NCI-H1417 treated with DMSO at 0.1 percent for 48 hours (cell line): ENCODE measurements at regions not wholly inside any gene's neighbourhood (a gene's known extent, or its start where the extent isn't known, plus 50 kb on each side); places are given as distances from the start of the nearest gene placed in this dataset.
"Not testable (repeated sequence)": the region's sequence is repeated elsewhere in the genome, so short reads cannot be mapped to it uniquely, and the experiment has no call there.

Source experiments
- DNase-seq: peaks from one replicate; lab custom pipeline; 2025; lab: John Stamatoyannopoulos, UW

DNA sequence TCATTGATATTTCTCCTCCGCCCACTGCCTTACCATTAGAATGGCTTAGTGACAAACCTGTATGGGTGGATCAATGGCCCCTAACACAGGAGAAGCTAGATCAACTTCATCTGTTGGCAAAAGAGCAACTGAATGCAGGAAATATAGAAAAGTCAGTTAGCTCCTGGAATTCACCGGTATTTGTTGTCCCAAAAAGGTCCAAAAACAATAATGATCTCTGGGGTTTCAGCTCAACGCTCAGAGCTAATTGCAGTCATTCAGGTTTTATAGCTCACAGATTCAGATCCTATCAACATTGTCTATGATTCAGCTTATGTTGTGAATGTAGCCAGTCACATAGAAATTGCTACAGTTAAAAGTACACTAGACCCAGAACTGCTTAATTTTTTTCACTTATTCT, 124.0 kb upstream of the ZCCHC13 start:
- no peak for DNase-seq

GRCh38 chrX:74179499-74179898, 124.5 kb upstream of the ZCCHC13 start:
- no peak for DNase-seq

DNA sequence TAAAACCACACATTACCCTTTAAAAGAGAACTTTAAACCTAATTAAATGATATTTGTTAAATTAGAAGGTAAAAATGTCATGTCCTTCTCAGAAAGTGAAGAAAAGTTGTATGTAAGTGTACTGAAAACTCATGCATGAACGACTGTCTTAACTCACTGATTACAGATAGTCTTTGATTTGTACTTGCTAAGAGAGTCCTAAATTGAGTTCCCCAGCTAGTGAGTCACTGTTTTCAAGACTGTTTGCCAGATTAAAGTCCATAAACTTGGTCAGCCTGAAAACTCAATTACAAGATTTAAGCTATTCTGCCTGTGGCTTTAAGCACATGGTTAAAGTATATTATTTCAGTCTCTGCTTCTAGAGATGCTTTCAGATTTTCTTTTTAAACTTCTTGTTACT, 124.9 kb upstream of the ZCCHC13 start:
- no peak for DNase-seq

DNA sequence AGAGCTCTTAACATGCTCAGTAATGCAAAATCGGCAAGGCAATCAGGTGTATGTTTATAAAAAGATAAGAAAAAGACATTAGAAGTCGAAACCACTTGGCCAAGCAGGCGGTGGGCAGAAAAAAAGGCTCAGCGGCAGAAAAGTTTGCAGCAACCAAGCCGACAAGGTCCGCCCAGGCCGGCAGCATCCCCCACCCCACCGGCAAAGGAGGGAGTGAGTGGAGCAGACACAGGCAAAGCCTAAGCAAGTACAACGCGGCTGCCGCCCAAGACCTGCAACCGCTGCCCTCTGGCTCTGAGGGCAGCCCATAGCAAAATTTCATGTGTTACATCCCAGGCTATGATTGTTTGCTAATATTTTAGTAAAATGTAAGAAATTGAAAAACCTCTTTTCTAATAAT, 125.4 kb upstream of the ZCCHC13 start:
- no peak for DNase-seq

GRCh38 chrX:74171465-74171864, 132.5 kb upstream of the ZCCHC13 start:
- DNase-seq = no peak

- DNase-seq = no peak
Measured at GRCh38 chrX:74162199-74162598, 141.8 kb upstream of the ZCCHC13 start.

DNA sequence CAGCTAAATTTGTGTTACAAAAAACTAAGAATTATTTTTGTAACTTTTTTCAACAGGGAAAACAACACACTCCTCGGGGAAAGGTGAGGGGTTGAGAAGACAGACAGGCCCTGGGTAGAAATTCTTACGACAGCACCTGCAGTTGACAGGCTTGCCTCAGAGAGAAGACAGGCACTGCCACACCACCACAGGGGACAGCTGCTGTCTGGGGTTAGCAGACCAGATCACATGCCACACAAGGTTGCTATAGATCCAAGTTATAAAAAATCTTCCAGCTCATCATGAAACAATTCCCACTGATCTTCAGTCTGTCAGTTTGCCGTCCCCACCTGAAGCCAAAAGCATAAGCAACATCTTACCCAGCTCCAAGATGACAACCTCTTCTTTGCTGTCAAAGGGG, 143.2 kb upstream of the ZCCHC13 start:
- no peak for DNase-seq

DNA sequence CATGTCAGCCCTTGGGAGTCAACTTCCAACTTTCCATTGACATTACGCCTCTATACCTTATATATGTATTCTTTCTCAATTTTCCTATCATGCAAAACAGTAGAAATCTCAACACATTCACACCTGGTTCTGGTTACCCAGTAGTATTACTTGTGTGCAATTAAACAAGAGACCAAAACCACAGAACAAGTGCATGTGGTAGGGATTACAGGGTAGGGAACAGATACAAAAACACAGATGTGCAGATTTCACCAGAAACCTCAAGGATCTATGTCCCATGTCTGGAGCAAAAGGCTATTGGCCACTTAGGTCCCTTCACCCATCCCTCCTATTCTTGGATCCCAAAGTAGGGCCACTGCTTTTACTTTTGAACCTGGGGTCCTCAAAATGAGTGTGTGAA, 143.6 kb upstream of the ZCCHC13 start:
- no peak for DNase-seq

GRCh38 chrX:74147439-74147838, 156.5 kb upstream of the ZCCHC13 start:
- no peak for DNase-seq

- no peak for DNase-seq
Measured at GRCh38 chrX:74138943-74139342, 165.0 kb upstream of the ZCCHC13 start.

- peak; percentile 2 for DNase-seq
Measured at GRCh38 chrX:74133156-74133796, 170.7 kb upstream of the ZCCHC13 start.

- no peak for DNase-seq
Measured at GRCh38 chrX:74132280-74132679, 171.7 kb upstream of the ZCCHC13 start.

DNA sequence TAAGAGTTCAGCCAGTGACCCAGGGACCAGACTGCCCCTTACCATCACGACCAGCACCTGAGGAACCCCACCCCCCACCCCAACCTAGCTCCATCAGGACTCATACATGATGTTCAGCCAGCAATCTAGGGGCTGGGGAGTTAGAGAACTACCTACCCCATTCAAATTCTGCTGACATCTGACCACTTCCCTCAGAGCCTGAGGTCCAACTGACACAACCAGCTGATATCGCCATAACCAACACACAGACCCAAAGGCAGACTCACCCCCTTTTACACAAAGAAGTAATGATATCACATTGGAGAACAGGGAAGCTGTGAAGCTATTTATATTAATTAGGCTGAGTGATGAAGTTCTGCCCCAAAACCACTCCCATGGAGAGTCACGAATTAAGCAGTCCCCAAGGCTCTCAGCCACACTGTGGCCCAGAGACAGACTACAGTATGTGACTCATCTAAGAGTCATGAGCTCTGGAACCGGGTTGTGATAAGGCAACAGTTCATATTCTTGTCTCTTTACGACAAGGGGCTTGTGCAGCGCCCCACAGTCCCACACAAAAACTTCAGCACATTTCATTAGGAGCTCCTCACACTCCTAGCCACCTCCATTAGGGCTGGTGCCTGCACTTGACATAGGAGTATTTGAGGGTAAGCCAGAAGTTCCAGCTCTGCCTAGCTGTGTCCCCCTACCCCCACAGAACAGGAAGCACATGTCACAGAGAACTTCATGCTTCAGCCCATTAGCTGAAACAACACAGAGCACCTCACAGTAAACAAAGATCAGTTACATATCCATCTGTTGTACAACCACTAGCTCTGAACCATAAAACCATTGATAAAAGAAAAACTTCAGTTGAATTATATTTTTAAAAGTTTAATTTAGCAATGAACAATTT, 184.7 kb upstream of the ZCCHC13 start:
- no peak for DNase-seq

DNA sequence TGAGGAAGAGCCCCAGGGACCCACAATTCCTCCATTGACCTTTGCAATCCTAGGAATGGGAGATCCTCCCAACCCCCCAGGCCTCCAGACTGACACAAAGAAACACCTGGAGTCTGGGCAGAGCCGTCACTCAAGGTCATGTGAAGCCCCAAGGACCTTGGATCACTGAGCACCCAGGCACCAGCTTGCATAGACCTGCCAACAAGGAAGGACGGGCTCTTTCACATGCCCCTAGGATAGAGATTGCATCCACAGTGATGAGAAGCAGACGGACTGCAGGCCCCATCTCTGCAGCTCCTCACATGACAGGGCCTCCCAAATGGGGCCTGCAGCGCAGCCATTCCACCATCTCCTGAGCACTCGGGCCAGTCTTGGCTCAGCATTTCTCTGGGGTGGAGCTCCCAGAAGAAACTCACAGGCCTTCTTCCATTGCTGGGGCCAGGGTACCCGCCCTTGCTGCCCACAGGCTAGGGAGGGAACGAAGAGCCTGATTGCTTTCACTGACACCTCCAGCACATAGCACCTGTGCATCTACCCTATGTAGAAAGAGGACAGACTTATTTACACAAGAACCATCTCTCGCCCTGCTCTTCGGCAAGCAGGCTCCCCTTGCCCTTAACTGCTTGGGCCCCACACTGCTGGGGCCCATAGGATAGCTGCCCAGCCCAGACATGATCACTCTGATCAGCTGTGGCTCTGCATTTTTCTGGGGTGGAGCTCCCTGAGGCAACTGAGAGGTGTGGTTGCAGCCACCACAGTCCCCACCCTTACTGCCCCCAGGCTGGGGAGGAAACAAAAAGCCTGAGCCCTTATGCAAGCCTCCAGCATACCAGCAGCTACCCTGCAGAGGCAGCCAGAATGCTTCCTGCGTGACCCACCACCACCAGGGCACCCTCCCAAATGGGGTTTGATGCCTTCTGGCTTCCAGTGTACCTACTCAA, 185.7 kb upstream of the ZCCHC13 start:
- DNase-seq = no peak

- no peak for DNase-seq
Measured at GRCh38 chrX:74111245-74111644, 192.7 kb upstream of the ZCCHC13 start.

GRCh38 chrX:74107666-74108065, 196.3 kb upstream of the ZCCHC13 start:
- no peak for DNase-seq

DNA sequence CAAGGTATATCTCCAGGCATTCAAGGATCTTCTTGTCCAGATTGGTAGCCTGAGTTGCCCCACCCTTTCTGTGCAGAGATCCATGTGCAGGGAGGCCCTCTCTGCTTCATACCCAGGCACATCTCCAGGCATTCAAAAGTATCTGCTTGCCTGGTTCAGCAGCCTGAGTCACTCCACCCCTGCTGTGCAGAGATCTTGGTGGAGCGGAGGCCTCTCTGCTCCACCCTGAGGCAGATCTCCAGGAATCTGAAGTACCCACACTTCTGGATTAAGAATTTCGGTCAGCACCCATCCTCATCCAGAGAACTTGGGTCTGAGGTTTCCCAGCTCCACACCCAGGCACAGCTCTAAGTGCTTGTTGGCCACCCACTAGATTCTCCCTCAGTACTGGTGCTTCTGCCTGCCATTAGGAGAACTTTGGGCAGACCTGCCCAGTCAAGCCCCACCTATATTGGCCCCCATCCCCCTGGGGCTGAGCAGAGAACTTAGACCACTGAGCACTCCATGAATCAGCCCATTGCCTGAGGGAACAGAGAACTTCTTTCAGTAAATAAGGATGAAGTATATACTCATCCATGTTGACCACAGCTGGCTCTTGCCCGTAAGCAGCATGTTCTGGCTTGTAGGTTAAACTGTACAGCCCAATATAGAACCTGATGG, 199.5 kb upstream of the ZCCHC13 start:
- DNase-seq = no peak

DNA sequence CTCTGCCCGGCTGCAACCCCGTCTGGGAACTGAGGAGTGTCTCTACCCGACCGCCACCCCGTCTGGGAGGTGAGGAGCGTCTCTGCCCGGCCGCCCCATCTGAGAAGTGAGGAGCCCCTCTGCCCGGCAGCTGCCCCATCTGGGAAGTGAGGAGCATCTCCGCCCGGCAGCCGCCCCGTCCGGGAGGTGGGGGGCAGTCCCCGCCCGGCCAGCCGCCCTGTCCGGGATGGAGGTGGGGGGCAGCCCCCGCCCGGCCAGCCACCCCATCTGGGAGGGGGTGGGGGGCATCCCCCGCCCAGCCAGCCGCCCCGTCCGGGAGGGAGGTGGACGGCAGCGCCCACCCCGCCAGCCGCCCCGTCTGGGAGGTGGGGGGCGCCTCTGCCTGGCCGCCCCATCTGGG, 205.6 kb upstream of the ZCCHC13 start:
- DNase-seq = not testable (repeated sequence)

DNA sequence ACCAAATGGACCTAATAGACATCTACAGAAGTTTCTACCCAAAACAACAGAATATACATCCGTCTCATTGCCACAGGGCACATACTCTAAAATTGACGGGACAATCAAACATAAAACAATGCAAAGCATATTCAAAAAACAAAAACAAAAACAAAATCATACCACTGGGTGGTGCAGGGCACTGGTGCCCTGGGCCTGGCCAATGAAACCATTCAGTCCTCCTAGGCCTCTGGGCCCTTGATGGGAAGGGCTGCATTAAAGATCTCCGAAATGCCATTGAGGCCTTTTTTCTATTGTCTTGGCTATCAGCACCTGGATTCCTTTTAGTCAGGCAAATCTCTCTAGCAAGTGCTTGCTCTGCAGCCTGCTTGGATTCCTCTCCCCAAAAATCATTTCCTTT, 213.9 kb upstream of the ZCCHC13 start:
- DNase-seq = no peak

DNA sequence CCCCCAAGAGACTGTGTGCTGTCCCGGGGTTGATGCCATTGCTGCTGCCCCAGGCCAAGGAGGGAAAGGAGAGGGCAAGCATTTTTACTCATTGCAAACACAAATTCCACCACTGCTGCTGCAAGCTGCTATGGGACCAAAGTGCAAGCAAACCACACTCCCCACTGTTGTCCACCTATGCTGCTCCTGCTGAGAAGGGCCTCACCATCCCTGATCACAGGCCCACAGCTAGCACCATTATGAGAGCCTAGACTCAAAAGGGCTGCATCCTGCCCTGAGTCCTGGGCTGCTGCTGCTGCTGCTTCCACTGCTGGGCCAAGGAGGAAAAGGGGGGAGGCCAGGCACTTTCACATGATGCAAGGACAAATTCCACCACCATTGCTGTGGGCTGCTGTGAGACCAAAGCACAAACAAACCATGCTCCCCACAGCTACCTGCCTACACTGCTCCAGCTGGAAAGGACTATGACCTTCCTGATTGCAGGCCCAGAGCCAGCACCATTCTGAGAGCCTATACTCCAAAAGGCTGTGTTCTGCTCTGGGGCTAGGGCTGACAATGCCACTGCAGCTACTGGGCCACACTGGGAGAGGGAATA, 218.2 kb upstream of the ZCCHC13 start:
- DNase-seq = no peak

- no peak for DNase-seq
Measured at GRCh38 chrX:74080165-74080564, 223.8 kb upstream of the ZCCHC13 start.
